Suprapubic skin (tissue), 4 donors: ENCODE measurements at regions not wholly inside any gene's neighbourhood (a gene's known extent, or its start where the extent isn't known, plus 50 kb on each side); places are given as distances from the start of the nearest gene placed in this dataset.

Source experiments
- POLR2A ChIP-seq, 2 donors: fragments of 450-650 bp; IDR thresholded peaks; one replicate each; pipeline ENCODE4 v1.6.1; 2017; ENCODE audit warnings: antibody characterized with exemption in 2 of 2, mild to moderate bottlenecking in 2 of 2, moderate library complexity in 2 of 2
- POLR2AphosphoS5 ChIP-seq, 3 donors: sonication (generic); formaldehyde crosslinking; IDR thresholded peaks; one replicate each; pipeline ENCODE4 v1.6.1; 2017; ENCODE audit warnings: antibody characterized with exemption in 3 of 3

- no peak for TF ChIP-seq POLR2AphosphoS5 (IDR thresholded peaks at IDR 0.05)
- no peak for TF ChIP-seq POLR2A (IDR thresholded peaks at IDR 0.05)
Observed at GRCh38 chr18:77974329-77974728, 724.7 kb downstream of the GALR1 start.
